HEK293 (cell line): ENCODE measurements at regions not wholly inside any gene's neighbourhood (a gene's known extent, or its start where the extent isn't known, plus 50 kb on each side); places are given as distances from the start of the nearest gene placed in this dataset.
"Not testable (repeated sequence)": the region's sequence is repeated elsewhere in the genome, so short reads cannot be mapped to it uniquely, and the experiment has no call there.

Experiments used
- CTCF ChIP-seq: fragments of 450-650 bp; formaldehyde crosslinking; IDR thresholded peaks from 2 replicates; pipeline ENCODE4 v1.5.1; 2016; ENCODE audit warnings: missing biosample characterization, missing genetic modification characterization
- MZF1 ChIP-seq: fragments of 450-650 bp; formaldehyde crosslinking; IDR thresholded peaks from 2 replicates; pipeline ENCODE4 v1.5.1; 2017; ENCODE audit warnings: missing biosample characterization, missing genetic modification characterization, borderline replicate concordance
- PATZ1 ChIP-seq: fragments of 450-650 bp; formaldehyde crosslinking; IDR thresholded peaks from 2 replicates; pipeline ENCODE4 v1.5.1; 2016; ENCODE audit warnings: missing biosample characterization, missing genetic modification characterization
- ZNF335 ChIP-seq: fragments of 450-650 bp; formaldehyde crosslinking; conservative IDR thresholded peaks from 2 replicates; pipeline ENCODE4 v1.5.1; 2016; ENCODE audit warnings: missing biosample characterization, missing genetic modification characterization
- ZNF530 ChIP-seq: fragments of 450-650 bp; formaldehyde crosslinking; IDR thresholded peaks from 2 replicates; pipeline ENCODE4 v1.5.1; 2016; ENCODE audit warnings: low read depth, missing biosample characterization, missing genetic modification characterization
- TF ChIP-seq, protein P1 (sequence below): fragments of 450-650 bp; formaldehyde crosslinking; IDR thresholded peaks from 2 replicates; pipeline ENCODE4 v1.5.1; 2016; ENCODE audit warnings: missing biosample characterization, missing genetic modification characterization

- TF ChIP-seq, protein P1, sequence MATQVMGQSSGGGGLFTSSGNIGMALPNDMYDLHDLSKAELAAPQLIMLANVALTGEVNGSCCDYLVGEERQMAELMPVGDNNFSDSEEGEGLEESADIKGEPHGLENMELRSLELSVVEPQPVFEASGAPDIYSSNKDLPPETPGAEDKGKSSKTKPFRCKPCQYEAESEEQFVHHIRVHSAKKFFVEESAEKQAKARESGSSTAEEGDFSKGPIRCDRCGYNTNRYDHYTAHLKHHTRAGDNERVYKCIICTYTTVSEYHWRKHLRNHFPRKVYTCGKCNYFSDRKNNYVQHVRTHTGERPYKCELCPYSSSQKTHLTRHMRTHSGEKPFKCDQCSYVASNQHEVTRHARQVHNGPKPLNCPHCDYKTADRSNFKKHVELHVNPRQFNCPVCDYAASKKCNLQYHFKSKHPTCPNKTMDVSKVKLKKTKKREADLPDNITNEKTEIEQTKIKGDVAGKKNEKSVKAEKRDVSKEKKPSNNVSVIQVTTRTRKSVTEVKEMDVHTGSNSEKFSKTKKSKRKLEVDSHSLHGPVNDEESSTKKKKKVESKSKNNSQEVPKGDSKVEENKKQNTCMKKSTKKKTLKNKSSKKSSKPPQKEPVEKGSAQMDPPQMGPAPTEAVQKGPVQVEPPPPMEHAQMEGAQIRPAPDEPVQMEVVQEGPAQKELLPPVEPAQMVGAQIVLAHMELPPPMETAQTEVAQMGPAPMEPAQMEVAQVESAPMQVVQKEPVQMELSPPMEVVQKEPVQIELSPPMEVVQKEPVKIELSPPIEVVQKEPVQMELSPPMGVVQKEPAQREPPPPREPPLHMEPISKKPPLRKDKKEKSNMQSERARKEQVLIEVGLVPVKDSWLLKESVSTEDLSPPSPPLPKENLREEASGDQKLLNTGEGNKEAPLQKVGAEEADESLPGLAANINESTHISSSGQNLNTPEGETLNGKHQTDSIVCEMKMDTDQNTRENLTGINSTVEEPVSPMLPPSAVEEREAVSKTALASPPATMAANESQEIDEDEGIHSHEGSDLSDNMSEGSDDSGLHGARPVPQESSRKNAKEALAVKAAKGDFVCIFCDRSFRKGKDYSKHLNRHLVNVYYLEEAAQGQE (tag by site-specific recombination) = not testable (repeated sequence)
- not testable (repeated sequence) for TF ChIP-seq CTCF (tag by site-specific recombination); ZNF530 (tag by site-specific recombination); MZF1; ZNF335; PATZ1 (tag by site-specific recombination)
Measured at GRCh38 chr14:25440382-25440781, 390.4 kb upstream of the STXBP6 start.
